Caki2 (cell line): ENCODE measurements at regions not wholly inside any gene's neighbourhood (a gene's known extent, or its start where the extent isn't known, plus 50 kb on each side); places are given as distances from the start of the nearest gene placed in this dataset.
A peak's percentile ranks its signal among the peaks of the same experiment; 100 is the strongest.

ENCODE experiments used
- DNase-seq: peaks from one replicate; pipeline ENCODE4 v3.0.0-alpha.2; 2015; ENCODE audit warnings: low read depth
- in situ Hi-C: cut with HindIII; loops from 2 replicates; pipeline ENCODE4 v1.10.0; 2016; ENCODE audit warnings: low sequenced_read_pairs, low pct_unique_long_range_greater_than_20kb, mixed read lengths

- no peak for DNase-seq
- in situ Hi-C loops: no loop called here
Observed at GRCh38 chr14:56745097-56745496, 65.2 kb downstream of the OTX2 start.

GRCh38 chr14:56744016-56744415, 66.3 kb downstream of the OTX2 start:
- DNase-seq: no peak
- in situ Hi-C loops: no loop called here

- in situ Hi-C loops: no loop called here
Observed at GRCh38 chr14:56742391-56742878, 67.8 kb downstream of the OTX2 start.

GRCh38 chr14:56741325-56741724, 69.0 kb downstream of the OTX2 start:
- in situ Hi-C loops: no loop called here

More at GRCh38 chr14:56742391-56742878, 67.8 kb downstream of the OTX2 start:
- DNase-seq: no peak

DNA sequence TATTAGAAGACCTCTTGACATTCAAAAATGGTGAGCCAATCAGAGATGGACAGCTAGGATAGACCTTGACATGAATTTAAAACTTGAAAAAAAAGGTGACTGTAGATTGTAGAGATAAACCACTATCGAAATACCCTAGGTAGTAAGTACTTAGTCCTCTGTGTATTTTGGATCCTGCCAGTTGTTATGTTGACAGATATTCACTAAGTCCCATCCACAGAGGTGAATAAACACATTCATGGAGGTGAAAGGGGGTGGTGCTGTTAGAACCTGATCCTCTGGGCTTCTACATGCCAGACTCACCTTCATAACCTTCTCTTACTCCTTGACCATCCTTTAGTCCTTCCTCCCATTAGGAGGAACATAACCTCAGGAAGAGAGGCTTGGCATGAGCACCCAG, 72.3 kb downstream of the OTX2 start:
- no peak for DNase-seq
- in situ Hi-C loops: no loop called here

More at GRCh38 chr14:56741325-56741724, 69.0 kb downstream of the OTX2 start:
- no peak for DNase-seq

DNA sequence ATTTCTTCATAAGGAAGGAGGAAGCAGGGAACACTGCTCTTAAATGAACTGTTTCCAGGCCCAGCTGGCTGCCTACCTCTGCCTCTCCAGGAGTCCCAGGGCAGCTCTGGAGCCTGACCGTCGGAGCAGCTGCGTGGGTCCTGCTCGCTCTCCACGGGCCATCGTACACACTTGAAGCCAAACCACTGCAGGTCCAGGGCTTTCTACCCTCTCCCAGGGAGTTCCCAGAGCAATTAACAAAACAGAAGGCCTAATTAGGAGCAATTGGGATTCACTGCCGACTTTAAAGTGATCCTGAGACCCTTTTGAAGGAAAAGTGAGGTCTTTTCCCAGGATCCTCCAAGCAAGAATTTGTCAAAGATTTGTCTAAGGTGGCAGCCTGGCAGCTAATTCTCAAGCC, 76.9 kb downstream of the OTX2 start:
- DNase-seq: no peak
- in situ Hi-C loops: no loop called here

GRCh38 chr14:56731187-56731586, 79.1 kb downstream of the OTX2 start:
- in situ Hi-C loops: no loop called here
- DNase-seq: no peak

GRCh38 chr14:56730538-56731145, 79.6 kb downstream of the OTX2 start:
- DNase-seq: no peak
- in situ Hi-C loops: no loop called here

- in situ Hi-C loops: no loop called here
- DNase-seq: no peak
Observed at GRCh38 chr14:56724013-56724412, 86.3 kb downstream of the OTX2 start.

DNA sequence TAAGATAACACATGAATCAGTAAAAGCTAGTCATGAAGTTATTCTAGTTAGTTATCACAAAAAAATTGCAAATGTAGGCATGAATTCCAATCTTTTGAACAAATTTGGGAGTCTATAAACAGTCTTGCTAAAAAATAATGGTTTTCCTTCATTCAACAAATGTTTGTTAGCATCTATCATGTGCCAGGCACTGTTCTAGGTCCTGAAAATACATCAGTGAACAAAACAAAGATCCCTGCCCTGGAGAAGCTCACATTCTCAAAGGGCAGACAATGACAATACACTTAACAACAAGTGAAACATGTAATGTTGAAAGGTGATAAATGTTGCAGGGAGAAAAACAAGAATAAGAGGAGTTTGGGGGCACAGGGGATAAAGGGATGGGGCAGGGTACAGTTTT, 86.9 kb downstream of the OTX2 start:
- no peak for DNase-seq
- in situ Hi-C loops: no loop called here

GRCh38 chr14:56720703-56721460, 89.4 kb downstream of the OTX2 start:
- in situ Hi-C loops: no loop called here
- peak; percentile 37 for DNase-seq

GRCh38 chr14:56718312-56718711, 92.0 kb downstream of the OTX2 start:
- no peak for DNase-seq
- in situ Hi-C loops: no loop called here

DNA sequence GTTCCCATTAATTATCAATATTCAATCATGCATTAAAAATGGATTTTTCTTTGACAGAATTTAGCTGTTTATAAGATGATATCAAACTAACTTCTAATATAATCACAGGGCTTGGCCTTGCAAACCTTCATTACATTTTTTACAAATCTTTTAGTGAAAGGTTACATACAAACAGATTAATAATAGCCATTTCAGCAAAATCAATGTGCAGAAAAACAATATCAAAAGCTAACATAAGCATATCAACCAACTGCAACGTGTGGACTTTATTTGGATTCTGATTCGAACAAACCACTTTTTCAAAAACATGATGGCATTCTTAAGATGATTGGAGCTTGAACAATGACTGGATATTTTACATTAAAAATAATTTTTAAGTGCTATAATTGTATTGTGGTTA, 93.6 kb downstream of the OTX2 start:
- in situ Hi-C loops: no loop called here

DNA sequence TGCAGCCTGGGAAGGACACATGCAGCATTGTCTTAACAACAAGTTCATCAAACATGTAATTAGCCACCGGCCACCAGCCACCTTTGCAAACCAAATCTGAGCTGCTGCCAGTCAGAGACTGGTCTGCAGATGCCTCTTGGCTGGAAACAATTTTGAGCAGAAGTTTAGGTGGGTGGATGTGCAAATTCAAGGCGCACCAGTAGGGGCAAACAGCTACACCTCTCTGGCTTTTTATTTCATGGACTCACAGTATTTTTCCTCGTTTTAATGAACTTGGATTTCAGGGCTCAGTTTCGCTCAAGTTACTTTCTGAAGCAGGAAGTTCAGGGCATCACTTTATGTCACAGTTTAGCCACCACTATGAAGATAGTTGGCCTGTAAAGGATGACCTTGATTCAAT, 94.3 kb downstream of the OTX2 start:
- no peak for DNase-seq
- in situ Hi-C loops: no loop called here

More for the DNA sequence above, 93.6 kb downstream of the OTX2 start:
- no peak for DNase-seq

- no peak for DNase-seq
- in situ Hi-C loops: no loop called here
Observed at GRCh38 chr14:56709201-56709600, 101.1 kb downstream of the OTX2 start.

GRCh38 chr14:56708704-56709103, 101.6 kb downstream of the OTX2 start:
- in situ Hi-C loops: no loop called here
- DNase-seq: no peak

DNA sequence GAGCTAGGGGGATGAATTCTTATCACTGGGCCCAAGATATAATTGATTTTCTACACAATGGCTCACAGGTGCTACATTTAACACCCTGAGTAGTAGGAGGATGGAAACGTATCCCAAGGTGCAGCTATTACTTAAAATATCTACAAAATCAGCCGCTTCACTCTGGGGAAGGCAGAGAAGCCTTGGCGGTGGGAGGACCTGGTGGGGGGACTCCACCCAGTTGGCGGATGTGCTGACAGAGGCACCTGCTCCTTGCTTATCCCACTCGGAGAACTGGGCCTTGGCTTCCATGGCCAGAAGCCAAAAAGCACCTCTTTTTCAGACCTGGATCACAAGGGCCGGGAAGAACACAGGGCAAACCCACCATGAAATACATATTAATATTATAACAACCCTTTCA, 106.3 kb downstream of the OTX2 start:
- no peak for DNase-seq
- in situ Hi-C loops: no loop called here

DNA sequence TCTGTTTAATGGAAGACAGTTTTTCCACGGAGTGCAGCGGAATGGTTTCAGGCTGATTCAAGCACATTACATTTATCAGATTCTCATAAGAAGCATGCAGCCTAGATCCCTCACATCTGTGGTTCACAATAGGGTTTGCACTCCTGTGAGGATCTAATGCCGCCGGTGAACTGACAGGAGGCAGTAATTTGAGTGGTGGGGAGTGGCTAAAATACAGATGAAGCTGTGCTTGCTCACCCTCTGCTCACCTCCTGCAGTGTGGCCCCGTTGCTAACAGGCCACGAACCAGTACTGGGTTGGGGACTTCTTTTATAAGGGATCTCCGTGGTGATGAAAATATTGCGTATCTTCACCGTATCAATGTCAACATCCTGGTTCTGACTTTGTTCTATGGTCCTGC, 107.8 kb downstream of the OTX2 start:
- in situ Hi-C loops: no loop called here

More for the DNA sequence above, 107.8 kb downstream of the OTX2 start:
- no peak for DNase-seq
